ENCODE measurements at regions not wholly inside any gene's neighbourhood (a gene's known extent, or its start where the extent isn't known, plus 50 kb on each side); places are given as distances from the start of the nearest gene placed in this dataset.
A peak's percentile ranks its signal among the peaks of the same experiment; 100 is the strongest.
"Not testable (repeated sequence)": the region's sequence is repeated elsewhere in the genome, so short reads cannot be mapped to it uniquely, and the experiment has no call there.

GRCh38 chr12:131574395-131574771 is 136.5 kb upstream of the SFSWAP start:
- no peak overlapping the region for H3K27ac ChIP-seq
- peak in 1 of 2 donors; percentile 65 for DNase-seq (ENCODE audit: low spot score in 2 of 2)
- H3K36me3 ChIP-seq: no peaks in the 10 kb centered on the region
- no peaks in the 10 kb centered on the region for H3K9me3 ChIP-seq
- TF ChIP-seq CTCF (IDR thresholded peaks at IDR 0.05): no peak
- TF ChIP-seq POLR2A (IDR thresholded peaks at IDR 0.05): no peak
- no peak for TF ChIP-seq POLR2AphosphoS5 (IDR thresholded peaks at IDR 0.05)
- no peak for TF ChIP-seq EP300 (IDR thresholded peaks at IDR 0.05)
- 38% methylated on average over 7 of the region's 10 CpGs for WGBS
- peaks cover 75% of the 10 kb centered on the region for H3K27me3 ChIP-seq
- H3K4me1 ChIP-seq: peaks cover 10% of the 10 kb centered on the region
- no peak overlapping the region for H3K4me3 ChIP-seq

GRCh38 chr12:131575371-131575770 is 135.5 kb upstream of the SFSWAP start:
- Histone ChIP-seq H3K27me3 (peaks cover 72% of the 10 kb centered on the region), H3K4me3 (no peak overlapping the region), H3K27ac (no peak overlapping the region), H3K4me1 (peaks cover 10% of the 10 kb centered on the region), H3K36me3 (no peaks in the 10 kb centered on the region), H3K9me3 (no peaks in the 10 kb centered on the region)
- DNase-seq (ENCODE audit: low spot score in 2 of 2): peak in 1 of 2 donors; percentile 65
- 76% methylated on average over 3 of the region's 4 CpGs for whole genome bisulfite sequencing
- TF ChIP-seq POLR2AphosphoS5 (IDR thresholded peaks at IDR 0.05) (no peak), EP300 (IDR thresholded peaks at IDR 0.05) (no peak), CTCF (IDR thresholded peaks at IDR 0.05) (no peak), POLR2A (IDR thresholded peaks at IDR 0.05) (no peak)

GRCh38 chr12:131576734-131577133 is 134.2 kb upstream of the SFSWAP start:
- Histone ChIP-seq H3K4me1 (peaks cover 10% of the 10 kb centered on the region), H3K27me3 (peaks cover 64% of the 10 kb centered on the region)
- DNase-seq (ENCODE audit: low spot score in 2 of 2); H3K4me3 ChIP-seq; H3K9me3 ChIP-seq; H3K36me3 ChIP-seq; H3K27ac ChIP-seq: not testable (repeated sequence)
- WGBS: 78% methylated on average over 17 of the region's 17 CpGs

GRCh38 chr12:131577766-131578165 is 133.1 kb upstream of the SFSWAP start:
- no peak overlapping the region for H3K4me3 ChIP-seq
- H3K36me3 ChIP-seq: no peaks in the 10 kb centered on the region
- H3K27ac ChIP-seq: no peak overlapping the region
- H3K4me1 ChIP-seq: peaks cover 10% of the 10 kb centered on the region
- DNase-seq (ENCODE audit: low spot score in 2 of 2): no peak
- 62% methylated on average over 6 of the region's 6 CpGs for whole genome bisulfite sequencing
- no peaks in the 10 kb centered on the region for H3K9me3 ChIP-seq
- TF ChIP-seq CTCF (IDR thresholded peaks at IDR 0.05) (no peak), POLR2A (IDR thresholded peaks at IDR 0.05) (no peak), POLR2AphosphoS5 (IDR thresholded peaks at IDR 0.05) (no peak), EP300 (IDR thresholded peaks at IDR 0.05) (no peak)
- H3K27me3 ChIP-seq: peaks cover 55% of the 10 kb centered on the region

- Histone ChIP-seq H3K9me3 (no peaks in the 10 kb centered on the region), H3K4me1 (peaks cover 5% of the 10 kb centered on the region), H3K36me3 (no peaks in the 10 kb centered on the region), H3K4me3 (no peak overlapping the region), H3K27ac (no peak overlapping the region), H3K27me3 (peaks cover 51% of the 10 kb centered on the region)
- DNase-seq (ENCODE audit: low spot score in 2 of 2): no peak
- TF ChIP-seq POLR2AphosphoS5 (IDR thresholded peaks at IDR 0.05) (no peak), POLR2A (IDR thresholded peaks at IDR 0.05) (no peak), EP300 (IDR thresholded peaks at IDR 0.05) (no peak), CTCF (IDR thresholded peaks at IDR 0.05) (no peak)
- 77% methylated on average over 11 of the region's 11 CpGs for WGBS
Measured at GRCh38 chr12:131578828-131579470, 131.9 kb upstream of the SFSWAP start.

Data from suprapubic skin (tissue), 4 donors.